GM06990 (cell line): ENCODE measurements at regions not wholly inside any gene's neighbourhood (a gene's known extent, or its start where the extent isn't known, plus 50 kb on each side); places are given as distances from the start of the nearest gene placed in this dataset.

Experiments used
- DNase-seq: peaks from one replicate; pipeline ENCODE4 v3.0.0-alpha.2; 2011; ENCODE audit not compliant: insufficient read length; ENCODE audit errors: extremely low read depth
- H3K27me3 ChIP-seq: replicated peaks from 2 replicates; pipeline ENCODE4 v1.6.0; 2011; ENCODE audit warnings: low read length; ENCODE audit not compliant: control insufficient read depth, insufficient read depth
- H3K36me3 ChIP-seq: 2 replicates; pipeline ENCODE4 v1.5.1; 2011; ENCODE audit warnings: low read length; ENCODE audit not compliant: control insufficient read depth, insufficient read depth
- H3K4me3 ChIP-seq: replicated peaks from 2 replicates; pipeline ENCODE4 v1.5.1; 2011; ENCODE audit warnings: low read depth, mild to moderate bottlenecking, control low read depth, low read length
- TF ChIP-seq, protein P1 (sequence below): IDR thresholded peaks from 2 replicates; pipeline ENCODE4 v1.5.1; 2011; ENCODE audit warnings: low read length, control low read depth, mild to moderate bottlenecking, inconsistent platforms; ENCODE audit not compliant: insufficient read depth, poor library complexity, severe bottlenecking

DNA sequence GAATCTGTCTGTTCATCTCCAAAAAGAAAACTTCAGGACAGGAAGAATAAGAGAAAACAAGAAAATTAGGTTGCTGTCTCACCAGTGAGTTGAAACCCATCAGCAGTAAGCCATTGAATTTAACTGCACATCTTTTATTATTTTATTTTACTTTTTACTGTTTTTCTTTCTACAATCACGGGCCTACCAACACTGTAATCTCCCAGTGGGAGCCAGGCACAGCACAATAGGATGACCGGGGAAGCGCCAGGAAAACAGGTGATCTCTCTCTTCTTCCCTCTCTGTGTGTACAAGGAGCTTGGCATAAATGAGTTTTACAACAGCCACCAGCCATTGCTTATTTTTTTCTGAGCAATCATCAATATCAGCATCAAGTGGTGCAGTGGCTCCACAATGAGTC lies 113.1 kb upstream of the ESRRG start:
- TF ChIP-seq, protein P1, sequence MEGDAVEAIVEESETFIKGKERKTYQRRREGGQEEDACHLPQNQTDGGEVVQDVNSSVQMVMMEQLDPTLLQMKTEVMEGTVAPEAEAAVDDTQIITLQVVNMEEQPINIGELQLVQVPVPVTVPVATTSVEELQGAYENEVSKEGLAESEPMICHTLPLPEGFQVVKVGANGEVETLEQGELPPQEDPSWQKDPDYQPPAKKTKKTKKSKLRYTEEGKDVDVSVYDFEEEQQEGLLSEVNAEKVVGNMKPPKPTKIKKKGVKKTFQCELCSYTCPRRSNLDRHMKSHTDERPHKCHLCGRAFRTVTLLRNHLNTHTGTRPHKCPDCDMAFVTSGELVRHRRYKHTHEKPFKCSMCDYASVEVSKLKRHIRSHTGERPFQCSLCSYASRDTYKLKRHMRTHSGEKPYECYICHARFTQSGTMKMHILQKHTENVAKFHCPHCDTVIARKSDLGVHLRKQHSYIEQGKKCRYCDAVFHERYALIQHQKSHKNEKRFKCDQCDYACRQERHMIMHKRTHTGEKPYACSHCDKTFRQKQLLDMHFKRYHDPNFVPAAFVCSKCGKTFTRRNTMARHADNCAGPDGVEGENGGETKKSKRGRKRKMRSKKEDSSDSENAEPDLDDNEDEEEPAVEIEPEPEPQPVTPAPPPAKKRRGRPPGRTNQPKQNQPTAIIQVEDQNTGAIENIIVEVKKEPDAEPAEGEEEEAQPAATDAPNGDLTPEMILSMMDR, result no peak
- Histone ChIP-seq H3K36me3 (no peaks in the 10 kb centered on the region), H3K27me3 (no peaks in the 10 kb centered on the region), H3K4me3 (no peak overlapping the region)
- no peak for DNase-seq

DNA sequence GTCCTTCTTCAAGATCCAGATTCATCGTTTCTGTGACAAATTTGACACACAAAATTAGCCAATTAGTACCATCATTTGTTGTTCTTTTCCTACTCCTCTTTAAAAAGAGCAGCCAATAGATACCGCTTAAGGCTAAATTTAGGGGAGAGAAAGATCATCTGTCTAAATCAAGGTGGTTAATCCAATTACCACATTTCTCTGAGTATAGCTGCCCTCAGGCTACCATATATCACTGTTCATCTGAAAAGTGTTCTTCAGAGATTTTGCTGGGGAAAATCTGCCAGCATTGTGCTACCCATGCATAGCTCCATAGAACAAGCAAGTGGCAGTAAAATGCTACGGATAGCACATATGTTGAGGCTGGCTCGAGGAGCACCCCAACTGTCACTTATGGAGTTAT lies 110.3 kb upstream of the ESRRG start:
- TF ChIP-seq, protein P1, result no peak
- H3K27me3 ChIP-seq, result no peaks in the 10 kb centered on the region
- H3K4me3 ChIP-seq, result no peak overlapping the region
- no peaks in the 10 kb centered on the region for H3K36me3 ChIP-seq
- DNase-seq, result no peak

DNA sequence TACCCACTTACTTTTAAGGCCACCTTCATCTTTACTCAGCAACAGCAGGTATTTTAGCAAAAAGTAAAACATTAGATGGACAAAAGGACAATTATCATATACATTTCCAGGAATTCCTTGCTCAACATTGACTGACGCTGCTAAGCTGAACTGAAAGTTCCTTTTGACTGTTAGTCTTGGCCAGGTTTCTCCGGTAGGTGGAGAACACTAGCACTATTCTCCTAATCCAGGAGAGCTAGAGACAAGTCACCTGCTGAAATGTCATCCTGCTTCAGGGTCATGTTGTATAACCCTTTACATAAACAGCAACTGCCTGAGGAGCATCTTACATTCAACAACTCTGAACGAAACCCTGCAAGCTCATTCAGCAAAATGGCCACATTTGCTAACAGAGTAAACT lies 109.0 kb upstream of the ESRRG start:
- no peak overlapping the region for H3K4me3 ChIP-seq
- H3K27me3 ChIP-seq, result no peaks in the 10 kb centered on the region
- TF ChIP-seq, protein P1, result no peak
- DNase-seq, result no peak
- no peaks in the 10 kb centered on the region for H3K36me3 ChIP-seq

DNA sequence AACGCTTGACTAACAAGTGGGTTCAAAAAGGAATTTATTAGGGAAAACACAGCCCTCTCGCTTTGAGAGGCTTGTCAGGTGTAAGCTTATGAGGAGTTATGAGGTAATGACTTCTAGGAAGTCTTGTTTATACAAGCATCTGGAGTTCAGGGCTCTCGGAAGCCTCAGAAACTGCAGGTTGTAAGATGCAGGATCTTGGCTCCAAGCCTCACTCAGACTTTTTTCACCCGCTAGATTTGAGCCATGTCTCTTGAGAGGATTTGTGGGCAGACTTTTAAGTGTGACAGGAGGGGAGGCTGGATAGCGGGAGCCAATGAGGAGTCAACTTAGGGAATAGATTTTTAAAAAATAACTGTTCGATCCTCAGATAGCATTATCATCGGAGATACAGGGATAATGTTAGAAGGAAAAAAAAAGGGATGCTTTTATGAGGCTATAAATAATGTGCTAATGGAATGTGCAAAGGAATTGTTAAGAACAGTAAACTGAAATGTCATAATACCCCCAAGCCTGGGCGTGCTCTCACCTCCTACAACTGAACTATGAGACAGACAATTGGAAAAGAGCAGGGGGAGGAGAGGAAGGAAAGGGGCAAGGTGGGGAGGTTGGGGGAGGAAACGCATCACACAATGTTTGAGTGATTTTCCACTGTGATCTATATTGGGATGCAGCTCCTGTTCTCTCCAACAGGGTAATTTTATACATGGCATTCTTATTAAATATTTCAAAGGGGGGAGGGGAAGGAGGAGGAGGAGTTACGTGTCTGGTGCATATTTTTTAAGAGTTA lies 107.4 kb upstream of the ESRRG start:
- H3K27me3 ChIP-seq, result no peaks in the 10 kb centered on the region
- no peak for DNase-seq
- no peaks in the 10 kb centered on the region for H3K36me3 ChIP-seq
- TF ChIP-seq, protein P1, result no peak
- H3K4me3 ChIP-seq, result no peak overlapping the region

DNA sequence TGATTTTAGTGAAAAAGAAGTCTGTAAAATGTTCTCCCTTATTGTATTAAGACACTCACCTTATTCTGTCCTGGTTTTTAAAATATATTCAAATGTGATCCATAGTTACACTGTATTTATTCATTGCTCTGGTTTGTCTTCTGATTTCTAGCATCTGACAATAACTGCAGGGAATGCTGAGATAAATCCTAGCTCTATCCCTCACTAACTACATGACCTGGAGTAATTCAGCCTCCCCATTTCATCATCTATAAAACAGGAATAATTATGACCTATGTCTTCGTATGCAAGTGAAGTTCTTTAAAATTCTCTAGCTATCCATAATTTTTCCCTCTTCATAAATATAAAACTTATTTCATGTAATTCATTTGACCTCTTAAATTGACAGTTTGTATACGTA lies 104.0 kb upstream of the ESRRG start:
- DNase-seq, result no peak
- Histone ChIP-seq H3K36me3 (no peaks in the 10 kb centered on the region), H3K27me3 (no peaks in the 10 kb centered on the region; the same call in 1 of the 2 replicates), H3K4me3 (no peak overlapping the region)
- TF ChIP-seq, protein P1, result no peak

- DNase-seq, result no peak
- TF ChIP-seq, protein P1, result no peak
- H3K4me3 ChIP-seq, result no peak overlapping the region
- no peaks in the 10 kb centered on the region for H3K36me3 ChIP-seq
- H3K27me3 ChIP-seq, result no peaks in the 10 kb centered on the region; the same call in 1 of the 2 replicates
These were observed 103.4 kb upstream of the ESRRG start for GRCh38 chr1:216826646-216827045.
